ENCODE measurements at regions not wholly inside any gene's neighbourhood (a gene's known extent, or its start where the extent isn't known, plus 50 kb on each side); places are given as distances from the start of the nearest gene placed in this dataset.

DNA sequence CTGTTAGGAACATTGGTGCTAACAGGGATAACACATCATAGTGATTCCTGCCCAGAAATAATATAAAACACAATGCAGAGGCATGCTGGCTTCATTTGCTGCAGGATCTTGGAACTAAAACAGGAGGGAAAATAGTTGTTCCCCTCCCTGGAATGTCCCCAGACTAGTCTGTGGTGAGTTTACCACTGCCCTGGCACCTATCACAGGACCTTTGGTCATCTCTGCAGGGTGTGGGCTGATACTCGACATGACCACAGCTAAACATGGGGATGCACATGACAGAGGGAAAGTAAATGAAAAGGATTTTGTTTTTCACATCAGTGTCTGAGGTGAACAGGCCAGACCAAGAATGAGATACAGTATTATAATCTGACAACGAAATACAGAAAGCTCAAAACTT lies 160.2 kb upstream of the DKK2 start:
- no peak for TF ChIP-seq POLR2A (IDR thresholded peaks at IDR 0.05; ENCODE audit: low read depth, low read length)
- no peak for TF ChIP-seq POLR2AphosphoS5 (IDR thresholded peaks at IDR 0.05; ENCODE audit: low read depth, low read length)
- TF ChIP-seq TAF1 (IDR thresholded peaks at IDR 0.05; ENCODE audit: borderline replicate concordance, low read depth, low read length): no peak
